Endothelial cell of umbilical vein (primary cell): ENCODE measurements at regions not wholly inside any gene's neighbourhood (a gene's known extent, or its start where the extent isn't known, plus 50 kb on each side); places are given as distances from the start of the nearest gene placed in this dataset.

ENCODE experiments used
- BruUV-seq: library from RNA; stranded (reverse); fragments of 400-500 nt; replicated peaks from 2 replicates; lab custom pipeline; 2021; lab: Mats Ljungman, UMichigan
- CTCF ChIA-PET: fragments of 300-600, 350-600 bp; sonication (Branson Sonifier 250); formaldehyde crosslinking; loops from one replicate; lab custom pipeline; 2021; ENCODE audit warnings: antibody characterized with exemption, inconsistent platforms; lab: Charles Lee
- POLR2A ChIA-PET: fragments of 300-600, 350-600 bp; sonication (Branson Sonifier 250); formaldehyde crosslinking; loops from one replicate; lab custom pipeline; 2021; ENCODE audit warnings: antibody characterized with exemption, inconsistent platforms; lab: Charles Lee
- DNase-seq: peaks from one replicate; pipeline ENCODE4 v3.0.0-alpha.2; 2011; ENCODE audit warnings: low read depth, low spot score
- FAIRE-seq: peaks from 2 replicates; lab custom pipeline; 2011; peaks lifted over from hg19 to GRCh38; lab: Jason Lieb, UNC
- H2AFZ ChIP-seq: 2 replicates; pipeline ENCODE4 v1.6.0; 2012; ENCODE audit warnings: low read depth, low read length, control low read depth, inconsistent platforms
- H3K27ac ChIP-seq: 2 replicates; pipeline ENCODE4 v1.5.1; 2011; ENCODE audit warnings: low read depth, mild to moderate bottlenecking, control low read depth, low read length, moderate library complexity; ENCODE audit not compliant: insufficient read depth
- H3K27me3 ChIP-seq, 2 experiments: 2 replicates each; pipeline versions ENCODE4 v1.6.0 to v1.6.1; 2011; ENCODE audit warnings: low read length in 2 of 2, mixed read lengths in 1 of 2; ENCODE audit not compliant: control insufficient read depth in 2 of 2, insufficient read depth in 2 of 2
- H3K36me3 ChIP-seq, 2 experiments: 2 replicates in 1 of 2; 3 replicates in 1 of 2; pipeline ENCODE4 v1.5.1; 2011; ENCODE audit warnings: low read length in 2 of 2, mild to moderate bottlenecking in 1 of 2, moderate library complexity in 1 of 2; ENCODE audit not compliant: control insufficient read depth in 2 of 2, insufficient read depth in 2 of 2; ENCODE audit errors: extremely low read depth in 1 of 2
- H3K4me1 ChIP-seq: 3 replicates; pipeline ENCODE4 v1.5.1; 2011; ENCODE audit warnings: mild to moderate bottlenecking, low read length; ENCODE audit not compliant: control insufficient read depth, insufficient read depth; ENCODE audit errors: extremely low read depth
- H3K4me2 ChIP-seq: 2 replicates; pipeline ENCODE4 v1.6.1; 2011; ENCODE audit warnings: low read length, control low read depth, mixed read lengths; ENCODE audit not compliant: insufficient read depth
- H3K4me3 ChIP-seq, 3 experiments: fragments of 200-600 bp in 1 of 3; sonication (generic), shearing (Covaris generic) in 1 of 3; replicated peaks in 1 of 3; 2 replicates each; pipeline ENCODE4 v1.5.1; 2011 to 2016; ENCODE audit warnings: control low read depth in 3 of 3, low read length in 3 of 3, mild to moderate bottlenecking in 2 of 3, inconsistent platforms in 1 of 3, low read depth in 1 of 3, moderate library complexity in 1 of 3; ENCODE audit not compliant: insufficient read depth in 1 of 3
- H3K79me2 ChIP-seq: 2 replicates; pipeline ENCODE4 v1.6.0; 2012; ENCODE audit warnings: low read length, inconsistent platforms; ENCODE audit not compliant: control insufficient read depth, insufficient read depth
- H3K9ac ChIP-seq: replicated peaks from 2 replicates; pipeline ENCODE3; 2011; ENCODE audit warnings: low read length, control low read depth; ENCODE audit not compliant: insufficient read depth; ENCODE audit errors: extremely low read depth
- H3K9me1 ChIP-seq: replicated peaks from 3 replicates; pipeline ENCODE4 v1.6.0; 2011; ENCODE audit warnings: mild to moderate bottlenecking, low read length; ENCODE audit not compliant: control insufficient read depth, insufficient read depth; ENCODE audit errors: extremely low read depth
- H3K9me3 ChIP-seq: replicated peaks from 2 replicates; pipeline ENCODE4 v1.5.1; 2012; ENCODE audit warnings: low read length, inconsistent platforms; ENCODE audit not compliant: control insufficient read depth, insufficient read depth
- H4K20me1 ChIP-seq: replicated peaks from 2 replicates; pipeline ENCODE3; 2011; ENCODE audit warnings: mild to moderate bottlenecking, low read length; ENCODE audit not compliant: control insufficient read depth, insufficient read depth; ENCODE audit errors: extremely low read depth
- CTCF ChIP-seq, 2 donors: IDR thresholded peaks; 1 replicate in 1 of 2; 2 replicates in 1 of 2; pipeline ENCODE4 v1.5.1; 2011; ENCODE audit warnings: low read length in 2 of 2, mild to moderate bottlenecking in 2 of 2, moderate library complexity in 2 of 2, control low read depth in 1 of 2, inconsistent platforms in 1 of 2, low read depth in 1 of 2; ENCODE audit not compliant: insufficient read depth in 1 of 2; ENCODE audit errors: extremely low read depth in 1 of 2
- EZH2 ChIP-seq: IDR thresholded peaks from 2 replicates; pipeline ENCODE4 v1.6.1; 2012; ENCODE audit warnings: borderline replicate concordance, low read depth, mild to moderate bottlenecking, moderate library complexity, low read length, inconsistent platforms; ENCODE audit not compliant: severe bottlenecking
- FOS ChIP-seq: IDR thresholded peaks from 2 replicates; pipeline ENCODE4 v1.6.1; 2011; ENCODE audit warnings: mild to moderate bottlenecking, low read length, moderate library complexity, borderline replicate concordance; ENCODE audit not compliant: insufficient read depth
- GATA2 ChIP-seq: IDR thresholded peaks from 2 replicates; pipeline ENCODE4 v1.7.0; 2011; ENCODE audit warnings: low read depth, mild to moderate bottlenecking, moderate library complexity, mixed read lengths, low read length; ENCODE audit not compliant: insufficient read length, insufficient read depth
- JUN ChIP-seq: IDR thresholded peaks from 2 replicates; pipeline ENCODE4 v1.6.1; 2011; ENCODE audit warnings: borderline replicate concordance, low read depth; ENCODE audit not compliant: insufficient read length, insufficient read depth
- MAX ChIP-seq: IDR thresholded peaks from 2 replicates; pipeline ENCODE4 v1.6.1; 2011; ENCODE audit not compliant: insufficient read depth, insufficient read length
- MYC ChIP-seq: IDR thresholded peaks from one replicate; pipeline ENCODE4 v1.6.1; 2011; ENCODE audit warnings: mild to moderate bottlenecking, low read depth, low read length
- POLR2A ChIP-seq: IDR thresholded peaks from 2 replicates; pipeline ENCODE4 v1.6.1; 2012; ENCODE audit warnings: low read depth, mild to moderate bottlenecking, control low read depth, low read length
- POLR2AphosphoS5 ChIP-seq: IDR thresholded peaks from 2 replicates; pipeline ENCODE4 v1.6.1; 2012; ENCODE audit warnings: low read depth, mild to moderate bottlenecking, control low read depth, low read length, moderate library complexity; ENCODE audit not compliant: insufficient read depth
- dilution Hi-C: fragments of 300-500 bp; cut with MboI; formaldehyde crosslinking; loops from one replicate; pipeline ENCODE4 v1.15.0; 2019; ENCODE audit warnings: low sequenced_read_pairs; ENCODE audit not compliant: extremely low pct_ligation_motif_present
- intact Hi-C: fragments of 100-400 bp; cut with micrococcal nuclease; formaldehyde crosslinking; loops from one replicate; pipeline ENCODE4 v1.10.0; 2022

GRCh38 chr22:27250418-27250817 is 551.1 kb downstream of the MN1 start:
- ChIA-PET POLR2A (no interaction called here), CTCF (interaction anchor here (1.2 kb wide), 1 partner anchor 10 kb away, joined by 3 read pairs; no protein-coding TSS in a partner anchor)
- intact Hi-C loops, result no loop called here
- Histone ChIP-seq H3K9ac (no peak overlapping the region), H3K4me2 (no peak overlapping the region), H3K9me1 (no peaks in the 10 kb centered on the region), H3K4me3 (no peak overlapping the region), H3K9me3 (no peaks in the 10 kb centered on the region), H3K27ac (no peak overlapping the region), H2AFZ (no peak overlapping the region), H3K4me1 (peaks cover 14% of the 10 kb centered on the region), H3K79me2 (no peaks in the 10 kb centered on the region), H3K27me3 (no peaks in the 10 kb centered on the region), H3K36me3 (no peaks in the 10 kb centered on the region), H4K20me1 (no peaks in the 10 kb centered on the region)
- BruUV-seq, result no TSS peak
- DNase-seq, result no peak
- TF ChIP-seq MAX, result no peak
- no peak for TF ChIP-seq CTCF (IDR thresholded peaks at IDR 0.05; ENCODE audit: extremely low read depth in 1 of 2, insufficient read depth in 1 of 2, low read depth in 1 of 2, low read length in 2 of 2)
- no peak for TF ChIP-seq MYC
- no peak for TF ChIP-seq POLR2AphosphoS5
- no peak for TF ChIP-seq GATA2
- no peak for TF ChIP-seq FOS
- TF ChIP-seq JUN, result no peak
- TF ChIP-seq EZH2, result no peak
- no peak for TF ChIP-seq POLR2A
- no peak for FAIRE-seq
- dilution Hi-C loops, result no loop called here
